ENCODE measurements at regions not wholly inside any gene's neighbourhood (a gene's known extent, or its start where the extent isn't known, plus 50 kb on each side); places are given as distances from the start of the nearest gene placed in this dataset.

DNA sequence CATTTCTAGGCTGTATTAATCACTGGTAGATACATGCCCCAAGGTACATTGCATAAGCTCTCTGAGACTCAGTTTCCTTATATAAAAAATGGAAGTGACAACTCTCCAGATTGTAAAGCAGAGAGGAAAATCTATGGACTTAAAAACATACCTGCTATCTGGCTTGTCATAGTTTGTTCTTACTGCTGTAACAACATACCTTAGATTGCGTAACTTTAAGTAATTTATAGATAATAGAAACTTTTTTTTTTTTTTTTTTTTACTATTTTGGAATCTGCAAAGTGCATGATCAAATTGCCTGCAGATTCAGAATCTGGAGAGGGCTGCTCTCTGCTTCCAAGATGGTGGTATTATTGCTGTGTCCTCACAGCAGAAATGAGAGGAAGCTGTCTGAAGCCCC is 827.7 kb upstream of the BRINP3 start (continued):
- no peak for TF ChIP-seq CEBPB (IDR thresholded peaks at IDR 0.05; ENCODE audit: borderline replicate concordance in 1 of 2, low read depth in 2 of 2, low read length in 2 of 2)

DNA sequence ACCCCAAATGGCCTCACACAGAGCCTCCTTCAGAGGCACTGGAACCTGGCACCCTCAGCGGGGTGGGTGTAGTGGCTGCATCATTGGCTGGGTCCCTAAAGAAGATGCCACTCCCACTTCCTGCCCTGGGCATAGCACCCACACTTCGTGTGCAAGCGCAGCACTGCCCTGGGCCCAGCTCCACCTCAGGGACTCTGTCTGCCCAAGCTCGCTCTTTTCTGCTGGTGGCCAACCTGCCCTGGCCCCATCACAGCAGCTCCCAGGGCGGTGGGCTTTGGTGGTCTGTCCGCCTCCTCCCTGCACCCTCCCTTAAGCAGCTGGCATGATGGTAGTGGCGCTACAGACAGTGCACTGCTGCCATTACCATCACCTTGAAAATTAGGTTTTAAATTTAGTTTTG is 829.3 kb upstream of the BRINP3 start:
- CTCF ChIA-PET, result no interaction called here
- Histone ChIP-seq H3K9ac (ENCODE audit: control insufficient read depth, insufficient read depth, low read length) (no peak overlapping the region), H3K4me1 (ENCODE audit: control insufficient read depth, insufficient read depth, low read length) (no peaks in the 10 kb centered on the region), H3K9me3 (replicated peaks; ENCODE audit: control insufficient read depth, insufficient read depth, low read length) (no peaks in the 10 kb centered on the region), H3K27me3 (replicated peaks in 1 of 2; ENCODE audit: control insufficient read depth in 2 of 2, insufficient read depth in 2 of 2, low read length in 1 of 2) (no peaks in the 10 kb centered on the region), H3K4me3 (no peak overlapping the region), H3K36me3 (ENCODE audit: control insufficient read depth in 2 of 2, insufficient read depth in 2 of 2, low read length in 1 of 2) (no peaks in the 10 kb centered on the region), H3K27ac (ENCODE audit: control insufficient read depth, insufficient read depth) (no peak overlapping the region), H3K4me2 (ENCODE audit: control insufficient read depth, insufficient read depth) (no peak overlapping the region), H4K20me1 (ENCODE audit: control insufficient read depth, insufficient read depth) (no peaks in the 10 kb centered on the region), H2AFZ (ENCODE audit: control insufficient read depth, low read depth, low read length) (no peak overlapping the region), H3K79me2 (ENCODE audit: control insufficient read depth, insufficient read depth, low read length) (no peaks in the 10 kb centered on the region)
- TF ChIP-seq, protein P1, sequence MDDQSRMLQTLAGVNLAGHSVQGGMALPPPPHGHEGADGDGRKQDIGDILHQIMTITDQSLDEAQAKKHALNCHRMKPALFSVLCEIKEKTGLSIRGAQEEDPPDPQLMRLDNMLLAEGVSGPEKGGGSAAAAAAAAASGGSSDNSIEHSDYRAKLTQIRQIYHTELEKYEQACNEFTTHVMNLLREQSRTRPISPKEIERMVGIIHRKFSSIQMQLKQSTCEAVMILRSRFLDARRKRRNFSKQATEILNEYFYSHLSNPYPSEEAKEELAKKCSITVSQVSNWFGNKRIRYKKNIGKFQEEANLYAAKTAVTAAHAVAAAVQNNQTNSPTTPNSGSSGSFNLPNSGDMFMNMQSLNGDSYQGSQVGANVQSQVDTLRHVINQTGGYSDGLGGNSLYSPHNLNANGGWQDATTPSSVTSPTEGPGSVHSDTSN (IDR thresholded peaks at IDR 0.05; ENCODE audit: insufficient replicate concordance, low read depth, low read length), result no peak
- TF ChIP-seq BHLHE40 (IDR thresholded peaks at IDR 0.05; ENCODE audit: borderline replicate concordance in 1 of 2, low read depth in 2 of 2, low read length in 1 of 2) (no peak), POLR2AphosphoS5 (IDR thresholded peaks at IDR 0.05; ENCODE audit: low read length) (no peak), ZNF622 (IDR thresholded peaks at IDR 0.05) (no peak), EP300 (IDR thresholded peaks at IDR 0.05; ENCODE audit: borderline replicate concordance in 1 of 2, control insufficient read depth in 1 of 2, low read depth in 2 of 2, low read length in 2 of 2) (no peak), POLR2AphosphoS2 (IDR thresholded peaks at IDR 0.05; ENCODE audit: low read depth, low read length) (no peak)
- BruUV-seq (replicated peaks), result no TSS peak
- ATAC-seq (no peak; the same call in 2 of the 3 replicates), FAIRE-seq (no peak), DNase-seq (ENCODE audit: low read depth, low spot score) (no peak)
- 28% methylated on average over 7 of the region's 7 CpGs for WGBS (ENCODE audit: insufficient coverage, insufficient replicate concordance, low lambda C conversion rate, missing lambda C conversion rate)
- in situ Hi-C loops (cut with MboI), result no loop called here
- RAD21 ChIA-PET (ENCODE audit: unreplicated experiment), result no interaction called here
- intact Hi-C loops (cut with micrococcal nuclease; ENCODE audit: unreplicated experiment), result no loop called here
- POLR2A ChIA-PET, result no interaction called here
- SMC1A ChIA-PET (ENCODE audit: uncharacterized antibody, unreplicated experiment), result no interaction called here

Data from GM12878 (cell line).